RCC 7860 (cell line): ENCODE measurements at regions not wholly inside any gene's neighbourhood (a gene's known extent, or its start where the extent isn't known, plus 50 kb on each side); places are given as distances from the start of the nearest gene placed in this dataset.

Experiments used
- DNase-seq: peaks from one replicate; pipeline ENCODE4 v3.0.0-alpha.2; 2015; ENCODE audit warnings: low spot score
- FAIRE-seq: peaks from 2 replicates; lab custom pipeline; 2012; peaks lifted over from hg19 to GRCh38; lab: Jason Lieb, UNC

- DNase-seq (no peak), FAIRE-seq (no peak)
Measured at GRCh38 chr2:122519821-122520611, 764.6 kb downstream of the TSN start.

GRCh38 chr2:122523143-122523542 lies 767.7 kb downstream of the TSN start:
- FAIRE-seq = no peak
- no peak for DNase-seq

- FAIRE-seq = no peak
- DNase-seq = no peak
Measured at GRCh38 chr2:122523981-122524380, 768.5 kb downstream of the TSN start.

- FAIRE-seq (no peak), DNase-seq (no peak)
Measured at GRCh38 chr2:122525336-122525735, 769.9 kb downstream of the TSN start.

- FAIRE-seq = peak; percentile 78
Measured at GRCh38 chr2:122528061-122528460, 772.6 kb downstream of the TSN start.

GRCh38 chr2:122528958-122529705 lies 773.7 kb downstream of the TSN start:
- DNase-seq (no peak), FAIRE-seq (no peak)

More at GRCh38 chr2:122528061-122528460, 772.6 kb downstream of the TSN start:
- DNase-seq = peak; percentile 54

- DNase-seq (no peak), FAIRE-seq (no peak)
Measured at GRCh38 chr2:122530814-122531213, 775.4 kb downstream of the TSN start.

GRCh38 chr2:122531290-122532071 lies 776.0 kb downstream of the TSN start:
- no peak for DNase-seq
- FAIRE-seq = no peak

GRCh38 chr2:122532072-122532344 lies 776.6 kb downstream of the TSN start:
- DNase-seq (no peak), FAIRE-seq (no peak)

- no peak for FAIRE-seq
Measured at GRCh38 chr2:122532481-122532880, 777.0 kb downstream of the TSN start.

GRCh38 chr2:122535960-122536505 lies 780.6 kb downstream of the TSN start:
- FAIRE-seq (no peak), DNase-seq (no peak)

More at GRCh38 chr2:122532481-122532880, 777.0 kb downstream of the TSN start:
- DNase-seq = no peak

GRCh38 chr2:122539311-122539710 lies 783.9 kb downstream of the TSN start:
- no peak for FAIRE-seq
- DNase-seq = no peak

GRCh38 chr2:122539920-122540319 lies 784.5 kb downstream of the TSN start:
- FAIRE-seq (no peak), DNase-seq (no peak)

GRCh38 chr2:122542236-122542635 lies 786.8 kb downstream of the TSN start:
- no peak for DNase-seq
- FAIRE-seq = no peak

- DNase-seq = no peak
- no peak for FAIRE-seq
Measured at GRCh38 chr2:122542646-122543045, 787.2 kb downstream of the TSN start.

GRCh38 chr2:122543815-122544214 lies 788.4 kb downstream of the TSN start:
- FAIRE-seq (no peak), DNase-seq (peak; percentile 44)

GRCh38 chr2:122545821-122546220 lies 790.4 kb downstream of the TSN start:
- no peak for FAIRE-seq

GRCh38 chr2:122562775-122563174 lies 807.3 kb downstream of the TSN start:
- FAIRE-seq = no peak
- DNase-seq = no peak

More at GRCh38 chr2:122545821-122546220, 790.4 kb downstream of the TSN start:
- DNase-seq = no peak

GRCh38 chr2:122563781-122564180 lies 808.3 kb downstream of the TSN start:
- no peak for FAIRE-seq
- no peak for DNase-seq

- FAIRE-seq = no peak
- DNase-seq = no peak
Measured at GRCh38 chr2:122564843-122565242, 809.4 kb downstream of the TSN start.

- no peak for DNase-seq
Measured at GRCh38 chr2:122565364-122565763, 809.9 kb downstream of the TSN start.

More at GRCh38 chr2:122565364-122565763, 809.9 kb downstream of the TSN start:
- no peak for FAIRE-seq
